ENCODE measurements at regions not wholly inside any gene's neighbourhood (a gene's known extent, or its start where the extent isn't known, plus 50 kb on each side); places are given as distances from the start of the nearest gene placed in this dataset.

DNA sequence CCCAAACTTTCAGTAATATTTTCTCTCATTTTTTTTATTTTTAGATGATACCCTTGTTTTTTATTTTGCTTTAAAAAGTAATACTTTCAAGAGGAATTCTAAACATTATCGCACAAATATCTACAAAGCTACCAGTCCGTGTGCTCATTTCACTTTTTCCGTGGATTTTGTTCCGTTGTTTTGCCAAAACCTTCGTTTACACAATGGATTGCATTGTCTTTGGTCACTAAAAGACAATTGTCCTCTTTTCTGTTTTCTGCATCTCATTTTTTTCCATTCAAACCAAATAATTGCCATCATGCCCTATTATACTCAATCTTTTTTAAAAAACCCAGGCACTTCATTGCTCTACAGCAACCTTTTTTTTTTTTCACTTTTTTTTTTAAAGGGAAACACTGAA is 214.9 kb downstream of the CXXC4 start:
- TF ChIP-seq, protein P1, sequence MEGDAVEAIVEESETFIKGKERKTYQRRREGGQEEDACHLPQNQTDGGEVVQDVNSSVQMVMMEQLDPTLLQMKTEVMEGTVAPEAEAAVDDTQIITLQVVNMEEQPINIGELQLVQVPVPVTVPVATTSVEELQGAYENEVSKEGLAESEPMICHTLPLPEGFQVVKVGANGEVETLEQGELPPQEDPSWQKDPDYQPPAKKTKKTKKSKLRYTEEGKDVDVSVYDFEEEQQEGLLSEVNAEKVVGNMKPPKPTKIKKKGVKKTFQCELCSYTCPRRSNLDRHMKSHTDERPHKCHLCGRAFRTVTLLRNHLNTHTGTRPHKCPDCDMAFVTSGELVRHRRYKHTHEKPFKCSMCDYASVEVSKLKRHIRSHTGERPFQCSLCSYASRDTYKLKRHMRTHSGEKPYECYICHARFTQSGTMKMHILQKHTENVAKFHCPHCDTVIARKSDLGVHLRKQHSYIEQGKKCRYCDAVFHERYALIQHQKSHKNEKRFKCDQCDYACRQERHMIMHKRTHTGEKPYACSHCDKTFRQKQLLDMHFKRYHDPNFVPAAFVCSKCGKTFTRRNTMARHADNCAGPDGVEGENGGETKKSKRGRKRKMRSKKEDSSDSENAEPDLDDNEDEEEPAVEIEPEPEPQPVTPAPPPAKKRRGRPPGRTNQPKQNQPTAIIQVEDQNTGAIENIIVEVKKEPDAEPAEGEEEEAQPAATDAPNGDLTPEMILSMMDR (conservative IDR thresholded peaks at IDR 0.05; ENCODE audit: low read length) = no peak
- TF ChIP-seq EZH2phosphoT487 (IDR thresholded peaks at IDR 0.05; ENCODE audit: borderline replicate concordance, low read depth, low read length) = no peak

All from OCI-LY7 (cell line).